ENCODE measurements at regions not wholly inside any gene's neighbourhood (a gene's known extent, or its start where the extent isn't known, plus 50 kb on each side); places are given as distances from the start of the nearest gene placed in this dataset.
"Not testable (repeated sequence)": the region's sequence is repeated elsewhere in the genome, so short reads cannot be mapped to it uniquely, and the experiment has no call there.

DNA sequence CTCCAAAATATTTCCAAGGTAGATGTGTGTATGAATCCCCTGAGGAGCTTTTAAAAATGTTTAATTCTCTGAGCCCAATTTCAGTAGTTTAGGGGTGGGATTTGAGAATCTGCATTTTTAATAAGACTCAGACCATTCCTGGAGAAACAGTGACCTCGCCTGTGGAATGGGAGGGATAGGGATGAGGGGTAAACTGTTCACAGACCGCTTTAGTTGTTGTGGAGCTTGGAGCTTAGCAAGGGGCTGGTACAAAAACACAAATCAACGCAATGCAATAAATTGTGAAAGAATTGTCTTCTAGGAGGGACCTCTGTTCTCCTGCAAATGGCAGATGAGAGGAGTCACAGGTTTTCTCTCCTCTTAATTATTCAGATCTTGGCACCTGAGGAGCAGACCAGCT lies 239.3 kb upstream of the SULF2 start:
- no peak for DNase-seq (ENCODE audit: insufficient read length, low spot score)
- no peak for FAIRE-seq
- TF ChIP-seq CTCF (IDR thresholded peaks at IDR 0.05; ENCODE audit: insufficient read depth, missing control alignments): no peak

DNA sequence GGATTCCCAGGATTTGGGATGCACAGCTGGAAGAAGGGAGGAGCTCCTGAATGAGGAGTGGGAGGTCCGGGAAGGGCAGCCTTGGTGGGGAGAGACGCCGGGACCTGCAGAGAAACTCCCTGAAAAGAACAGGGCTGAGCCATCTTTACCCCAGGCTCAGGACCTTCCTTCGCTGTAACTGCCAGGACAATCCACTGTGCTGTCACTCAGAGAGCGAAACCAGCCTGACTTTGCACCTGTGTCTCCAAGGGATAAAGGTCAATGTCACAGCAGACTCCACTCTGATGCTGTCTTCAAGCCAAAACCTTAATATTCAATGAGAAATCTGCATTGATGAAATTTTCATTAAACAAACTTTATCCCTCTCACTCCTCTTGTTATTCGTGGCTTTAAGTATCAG lies 235.4 kb upstream of the SULF2 start:
- not testable (repeated sequence) for DNase-seq (ENCODE audit: insufficient read length, low spot score); FAIRE-seq

DNA sequence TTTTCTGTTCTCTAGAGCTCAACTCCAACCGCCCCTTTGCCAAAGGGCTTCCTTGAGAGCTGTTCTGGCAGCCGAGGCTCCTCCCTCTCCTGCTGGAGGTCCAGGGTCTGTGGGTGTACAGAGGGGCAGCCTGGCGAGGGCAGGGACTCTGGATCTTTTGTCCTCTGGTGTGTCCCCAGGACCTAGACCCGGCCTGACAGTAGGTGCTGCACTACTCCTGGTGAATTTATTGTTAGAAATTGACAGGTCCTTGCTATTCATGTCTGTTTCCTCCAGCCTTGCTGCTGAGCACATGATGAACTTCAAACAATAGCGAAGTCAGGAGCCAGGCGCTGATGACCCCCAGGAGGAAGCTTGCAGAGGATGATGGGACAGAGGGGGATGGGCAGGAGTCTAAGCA lies 234.7 kb upstream of the SULF2 start:
- DNase-seq (ENCODE audit: insufficient read length, low spot score) (no peak), FAIRE-seq (no peak)
- TF ChIP-seq CTCF (IDR thresholded peaks at IDR 0.05; ENCODE audit: insufficient read depth, missing control alignments): no peak

- FAIRE-seq (no peak), DNase-seq (ENCODE audit: insufficient read length, low spot score) (no peak)
- no peak for TF ChIP-seq CTCF (IDR thresholded peaks at IDR 0.05; ENCODE audit: insufficient read depth, missing control alignments)
Observed at GRCh38 chr20:48019496-48019895, 234.2 kb upstream of the SULF2 start.

DNA sequence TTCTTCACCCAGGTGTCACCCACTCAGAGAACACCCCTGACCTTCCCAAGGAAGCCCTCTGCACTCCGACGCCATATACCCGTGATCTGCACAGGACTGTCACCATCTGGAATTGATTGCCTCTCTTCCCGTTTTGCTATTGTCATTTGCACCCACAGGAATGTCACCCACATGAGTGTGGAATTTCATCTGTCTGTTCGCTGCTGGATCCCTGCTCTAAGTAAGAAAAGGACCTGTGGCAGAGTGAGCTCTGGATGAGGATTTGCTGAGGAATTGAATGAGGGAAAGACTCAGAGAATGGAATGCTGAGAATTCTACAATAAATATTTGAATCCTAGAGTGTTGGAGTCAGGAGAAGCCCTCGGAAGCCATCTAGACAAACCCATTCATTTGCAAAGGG lies 233.6 kb upstream of the SULF2 start:
- not testable (repeated sequence) for FAIRE-seq; DNase-seq (ENCODE audit: insufficient read length, low spot score)

- FAIRE-seq: no peak
- TF ChIP-seq CTCF (IDR thresholded peaks at IDR 0.05; ENCODE audit: insufficient read depth, missing control alignments): no peak
- no peak for DNase-seq (ENCODE audit: insufficient read length, low spot score)
Observed at GRCh38 chr20:48017992-48018391, 232.7 kb upstream of the SULF2 start.

DNA sequence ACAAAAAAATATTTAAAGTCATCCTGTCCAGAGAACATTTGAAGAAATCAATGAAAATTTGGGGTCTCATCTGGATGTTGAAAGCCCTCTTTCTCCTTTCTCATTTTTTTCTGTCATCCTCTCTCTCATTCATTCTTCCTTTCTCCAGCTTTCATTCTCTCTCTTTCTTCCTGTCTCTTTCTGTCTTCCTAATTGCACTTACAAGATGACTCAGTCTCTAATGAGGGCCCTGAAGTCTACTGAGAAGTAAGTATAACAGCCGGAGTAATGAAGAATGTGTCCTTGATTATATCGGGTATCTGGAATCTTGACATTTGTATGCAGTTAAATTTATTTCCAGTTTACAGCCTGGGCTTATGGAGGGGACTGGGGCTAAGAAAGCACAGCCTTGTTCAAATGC lies 232.2 kb upstream of the SULF2 start:
- TF ChIP-seq CTCF (IDR thresholded peaks at IDR 0.05; ENCODE audit: insufficient read depth, missing control alignments): no peak
- DNase-seq (ENCODE audit: insufficient read length, low spot score) (no peak), FAIRE-seq (no peak)

DNA sequence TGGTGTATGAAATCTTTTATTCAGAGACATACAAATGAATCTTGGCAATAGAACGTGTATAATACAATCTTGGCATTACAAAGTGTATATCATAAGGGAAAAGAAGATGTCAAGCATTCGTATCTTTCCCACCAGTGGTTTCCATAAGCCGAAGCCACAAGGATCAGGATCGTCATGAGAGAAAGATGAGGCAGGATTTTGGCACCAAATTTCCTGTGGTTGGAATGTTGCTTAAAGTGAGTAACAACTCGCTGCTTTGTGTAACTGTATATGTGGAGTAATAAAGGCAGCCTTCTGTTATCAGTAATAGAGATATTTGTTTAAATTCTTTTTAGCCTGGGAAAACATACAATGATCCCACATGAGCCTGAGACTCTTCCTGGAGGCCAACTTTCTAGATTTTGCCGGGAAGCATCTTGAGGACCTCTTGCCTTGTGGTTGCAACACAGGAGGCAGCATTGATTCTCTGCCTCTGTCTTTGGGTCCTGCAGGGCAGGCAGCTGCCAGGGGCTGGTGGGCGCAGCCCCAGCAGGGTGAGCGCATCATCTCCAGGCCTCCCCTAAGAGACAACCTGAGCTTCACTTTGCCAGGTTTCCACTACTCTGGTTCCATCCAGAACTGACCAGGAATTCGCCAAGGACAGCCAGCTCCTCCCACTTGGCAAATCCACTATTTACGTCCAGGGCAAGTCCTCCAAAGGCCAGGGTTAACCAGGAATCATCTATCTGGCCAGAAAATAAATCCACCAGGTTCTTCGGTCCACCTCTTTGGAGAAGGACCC lies 230.9 kb upstream of the SULF2 start:
- FAIRE-seq (no peak), DNase-seq (ENCODE audit: insufficient read length, low spot score) (no peak)
- TF ChIP-seq CTCF (IDR thresholded peaks at IDR 0.05; ENCODE audit: insufficient read depth, missing control alignments): no peak
